ENCODE measurements at regions not wholly inside any gene's neighbourhood (a gene's known extent, or its start where the extent isn't known, plus 50 kb on each side); places are given as distances from the start of the nearest gene placed in this dataset.

GRCh38 chr2:198253995-198254394 lies 449.6 kb downstream of the PLCL1 start:
- Histone ChIP-seq H3K36me3 (ENCODE audit: control insufficient read depth, insufficient read depth, low read length) (no peaks in the 10 kb centered on the region), H3K27me3 (ENCODE audit: control insufficient read depth, insufficient read depth, low read length, poor library complexity, severe bottlenecking) (peaks cover 8% of the 10 kb centered on the region), H3K9ac (ENCODE audit: extremely low read depth, low read length, poor library complexity, severe bottlenecking) (no peak overlapping the region), H3K27ac (ENCODE audit: low read depth, low read length) (no peak overlapping the region), H3K9me3 (ENCODE audit: control insufficient read depth, low read length) (no peaks in the 10 kb centered on the region), H3K4me1 (ENCODE audit: control insufficient read depth, insufficient read depth, low read length) (no peaks in the 10 kb centered on the region), H3K4me3 (ENCODE audit: low read length) (no peak overlapping the region)
- H3K36me3 Mint-ChIP-seq (ENCODE audit: low read depth), result no peaks in the 10 kb centered on the region
- no peak for TF ChIP-seq CTCF (conservative IDR thresholded peaks at IDR 0.05)
- H3K9me3 Mint-ChIP-seq, result no peaks in the 10 kb centered on the region
- peaks cover 2% of the 10 kb centered on the region for H3K27me3 Mint-ChIP-seq (ENCODE audit: insufficient read depth)
- H3K4me1 Mint-ChIP-seq, result no peaks in the 10 kb centered on the region
- no peak overlapping the region for H3K4me3 Mint-ChIP-seq
- DNase-seq, result no peak
- no peak overlapping the region for H3K27ac Mint-ChIP-seq

GRCh38 chr2:198252472-198252871 lies 448.1 kb downstream of the PLCL1 start:
- Histone ChIP-seq H3K36me3 (ENCODE audit: control insufficient read depth, insufficient read depth, low read length) (no peaks in the 10 kb centered on the region), H3K9ac (ENCODE audit: extremely low read depth, low read length, poor library complexity, severe bottlenecking) (no peak overlapping the region)

DNA sequence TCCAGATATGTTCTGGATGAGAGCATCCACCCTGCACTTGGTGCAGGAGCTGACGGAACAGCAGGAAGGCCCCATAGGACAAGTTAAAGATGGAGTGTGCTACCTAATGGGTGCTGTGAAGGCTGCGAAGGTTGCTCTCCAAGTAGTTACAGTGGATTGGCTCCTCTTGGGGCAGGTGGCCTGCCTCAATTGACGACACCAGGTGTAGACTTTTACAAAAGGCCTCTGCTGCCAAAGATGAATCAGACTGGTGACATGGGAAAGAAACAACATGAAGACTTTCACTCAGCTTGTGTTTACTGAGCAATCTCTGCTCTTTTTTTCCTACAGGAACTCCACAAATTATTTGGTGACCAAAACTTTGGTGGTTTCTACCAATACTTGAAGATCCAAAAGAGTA lies 437.7 kb downstream of the PLCL1 start:
- H3K4me1 Mint-ChIP-seq, result no peaks in the 10 kb centered on the region
- no peak overlapping the region for H3K27ac Mint-ChIP-seq
- Histone ChIP-seq H3K27ac (ENCODE audit: low read depth, low read length) (no peak overlapping the region), H3K36me3 (ENCODE audit: control insufficient read depth, insufficient read depth, low read length) (no peaks in the 10 kb centered on the region), H3K9me3 (ENCODE audit: control insufficient read depth, low read length) (no peaks in the 10 kb centered on the region), H3K4me3 (ENCODE audit: low read length) (no peak overlapping the region), H3K4me1 (ENCODE audit: control insufficient read depth, insufficient read depth, low read length) (no peaks in the 10 kb centered on the region), H3K27me3 (ENCODE audit: control insufficient read depth, insufficient read depth, low read length, poor library complexity, severe bottlenecking) (no peaks in the 10 kb centered on the region), H3K9ac (ENCODE audit: extremely low read depth, low read length, poor library complexity, severe bottlenecking) (no peak overlapping the region)
- DNase-seq, result no peak
- no peak overlapping the region for H3K4me3 Mint-ChIP-seq
- H3K27me3 Mint-ChIP-seq (ENCODE audit: insufficient read depth), result no peaks in the 10 kb centered on the region
- 90 to 94% methylated on average over 3 of the region's 3 CpGs for WGBS, 2 experiments (ENCODE audit: insufficient coverage in 1 of 2, insufficient read length in 1 of 2)
- TF ChIP-seq CTCF (conservative IDR thresholded peaks at IDR 0.05), result no peak
- H3K36me3 Mint-ChIP-seq (ENCODE audit: low read depth), result no peaks in the 10 kb centered on the region
- no peaks in the 10 kb centered on the region for H3K9me3 Mint-ChIP-seq

More at GRCh38 chr2:198252472-198252871, 448.1 kb downstream of the PLCL1 start:
- H3K4me3 ChIP-seq (ENCODE audit: low read length), result no peak overlapping the region
- H3K4me1 ChIP-seq (ENCODE audit: control insufficient read depth, insufficient read depth, low read length), result no peaks in the 10 kb centered on the region
- H3K27ac ChIP-seq (ENCODE audit: low read depth, low read length), result no peak overlapping the region
- no peaks in the 10 kb centered on the region for H3K9me3 ChIP-seq (ENCODE audit: control insufficient read depth, low read length)
- Mint-ChIP-seq H3K9me3 (no peaks in the 10 kb centered on the region), H3K27me3 (ENCODE audit: insufficient read depth) (peaks cover 2% of the 10 kb centered on the region), H3K4me3 (no peak overlapping the region), H3K36me3 (ENCODE audit: low read depth) (no peaks in the 10 kb centered on the region), H3K4me1 (no peaks in the 10 kb centered on the region), H3K27ac (no peak overlapping the region)
- H3K27me3 ChIP-seq (ENCODE audit: control insufficient read depth, insufficient read depth, low read length, poor library complexity, severe bottlenecking), result peaks cover 4% of the 10 kb centered on the region
- TF ChIP-seq CTCF (conservative IDR thresholded peaks at IDR 0.05), result no peak
- DNase-seq, result no peak
- 86 to 100% methylated on average over 1 of the region's 1 CpG for WGBS, 2 experiments (ENCODE audit: insufficient coverage in 1 of 2, insufficient read length in 1 of 2)

Measured in endodermal cell (in vitro differentiated cells).